Fibroblast of lung (primary cell): ENCODE measurements at regions not wholly inside any gene's neighbourhood (a gene's known extent, or its start where the extent isn't known, plus 50 kb on each side); places are given as distances from the start of the nearest gene placed in this dataset.

Experiments used
- DNase-seq, 2 donors: peaks; one replicate each; pipeline versions ENCODE4 v3.0.0 to v3.0.0-alpha.2; 2010; ENCODE audit warnings: low read depth in 2 of 2
- H2AFZ ChIP-seq: 2 replicates; pipeline ENCODE4 v1.5.1; 2012; ENCODE audit warnings: low read length, control low read depth, inconsistent platforms
- H3K27ac ChIP-seq: 2 replicates; pipeline ENCODE4 v1.5.1; 2011; ENCODE audit warnings: low read length, control low read depth; ENCODE audit not compliant: insufficient read depth
- H3K27me3 ChIP-seq: 2 replicates; pipeline ENCODE4 v1.5.1; 2011; ENCODE audit warnings: mild to moderate bottlenecking, low read length; ENCODE audit not compliant: control insufficient read depth, insufficient read depth
- H3K36me3 ChIP-seq: 2 replicates; pipeline ENCODE4 v1.5.1; 2011; ENCODE audit warnings: low read length; ENCODE audit not compliant: control insufficient read depth, insufficient read depth
- H3K4me1 ChIP-seq: 2 replicates; pipeline ENCODE4 v1.5.1; 2011; ENCODE audit warnings: low read length; ENCODE audit not compliant: control insufficient read depth, insufficient read depth; ENCODE audit errors: extremely low read depth
- H3K4me2 ChIP-seq: 2 replicates; pipeline ENCODE4 v1.5.1; 2011; ENCODE audit warnings: low read length, control low read depth; ENCODE audit not compliant: insufficient read depth; ENCODE audit errors: extremely low read depth
- H3K4me3 ChIP-seq, 4 experiments: fragments of 200-600 bp in 1 of 4; sonication (generic) in 1 of 4; replicated peaks in 1 of 4; 2 replicates each; pipeline ENCODE4 v1.5.1; 2011 to 2016; ENCODE audit warnings: low read length in 4 of 4, low read depth in 3 of 4, mild to moderate bottlenecking in 3 of 4, control low read depth in 2 of 4, inconsistent platforms in 1 of 4, mixed read lengths in 1 of 4; ENCODE audit not compliant: insufficient read depth in 1 of 4; ENCODE audit errors: control extremely low read depth in 1 of 4
- H3K79me2 ChIP-seq: 2 replicates; pipeline ENCODE4 v1.5.1; 2012; ENCODE audit warnings: mild to moderate bottlenecking, low read length, inconsistent platforms; ENCODE audit not compliant: control insufficient read depth, insufficient read depth
- H3K9ac ChIP-seq: 2 replicates; pipeline ENCODE4 v1.5.1; 2011; ENCODE audit warnings: mild to moderate bottlenecking, low read length, control low read depth; ENCODE audit not compliant: insufficient read depth
- H3K9me3 ChIP-seq: 2 replicates; pipeline ENCODE4 v1.5.1; 2012; ENCODE audit warnings: low read depth, low read length; ENCODE audit not compliant: control insufficient read depth, insufficient read depth
- H4K20me1 ChIP-seq: 2 replicates; pipeline ENCODE4 v1.5.1; 2011; ENCODE audit warnings: low read length; ENCODE audit not compliant: control insufficient read depth, insufficient read depth; ENCODE audit errors: extremely low read depth
- CTCF ChIP-seq, 2 donors: IDR thresholded peaks in 1 of 2; conservative IDR thresholded peaks in 1 of 2; 1 replicate in 1 of 2; 2 replicates in 1 of 2; pipeline ENCODE4 v1.5.1; 2011 to 2012; ENCODE audit warnings: low read length in 2 of 2, control low read depth in 1 of 2, inconsistent platforms in 1 of 2, low read depth in 1 of 2, mild to moderate bottlenecking in 1 of 2
- EZH2 ChIP-seq: IDR thresholded peaks from 2 replicates; pipeline ENCODE4 v1.5.1; 2012; ENCODE audit warnings: low read length, control low read depth, mild to moderate bottlenecking; ENCODE audit errors: missing control alignments

- Histone ChIP-seq H3K4me2 (no peak overlapping the region), H3K36me3 (no peaks in the 10 kb centered on the region), H3K9ac (no peak overlapping the region), H3K27me3 (no peaks in the 10 kb centered on the region), H3K79me2 (no peaks in the 10 kb centered on the region), H2AFZ (no peak overlapping the region), H3K4me1 (no peaks in the 10 kb centered on the region), H3K27ac (no peak overlapping the region), H4K20me1 (no peaks in the 10 kb centered on the region), H3K4me3 (no peak overlapping the region), H3K9me3 (no peaks in the 10 kb centered on the region)
- DNase-seq: no peak
- TF ChIP-seq CTCF (conservative IDR thresholded peaks at IDR 0.05 in 1 of 2, IDR thresholded peaks at IDR 0.05 in 1 of 2; ENCODE audit: low read depth in 1 of 2, low read length in 2 of 2): no peak
- no peak for TF ChIP-seq EZH2
Measured at GRCh38 chr20:7520361-7520760, 419.9 kb downstream of the HAO1 start.

- Histone ChIP-seq H3K36me3 (no peaks in the 10 kb centered on the region), H3K27ac (no peak overlapping the region), H3K9me3 (no peaks in the 10 kb centered on the region), H3K4me3 (no peak overlapping the region), H3K4me1 (no peaks in the 10 kb centered on the region), H3K4me2 (no peak overlapping the region), H4K20me1 (no peaks in the 10 kb centered on the region), H3K79me2 (no peaks in the 10 kb centered on the region), H3K27me3 (no peaks in the 10 kb centered on the region), H3K9ac (no peak overlapping the region), H2AFZ (no peak overlapping the region)
- TF ChIP-seq CTCF (conservative IDR thresholded peaks at IDR 0.05 in 1 of 2, IDR thresholded peaks at IDR 0.05 in 1 of 2; ENCODE audit: low read depth in 1 of 2, low read length in 2 of 2): no peak
- TF ChIP-seq EZH2: no peak
- no peak for DNase-seq
Measured at GRCh38 chr20:7523288-7523687, 417.0 kb downstream of the HAO1 start.

- H3K4me1 ChIP-seq: no peaks in the 10 kb centered on the region
- no peaks in the 10 kb centered on the region for H3K36me3 ChIP-seq
- H3K4me2 ChIP-seq: no peak overlapping the region
- DNase-seq: no peak
- no peaks in the 10 kb centered on the region for H3K79me2 ChIP-seq
- H3K27ac ChIP-seq: no peak overlapping the region
- no peaks in the 10 kb centered on the region for H3K9me3 ChIP-seq
- TF ChIP-seq EZH2 (no peak), CTCF (conservative IDR thresholded peaks at IDR 0.05 in 1 of 2, IDR thresholded peaks at IDR 0.05 in 1 of 2; ENCODE audit: low read depth in 1 of 2, low read length in 2 of 2) (no peak)
- H4K20me1 ChIP-seq: no peaks in the 10 kb centered on the region
- no peak overlapping the region for H3K9ac ChIP-seq
- H3K27me3 ChIP-seq: no peaks in the 10 kb centered on the region
- H2AFZ ChIP-seq: no peak overlapping the region
- no peak overlapping the region for H3K4me3 ChIP-seq
Measured at GRCh38 chr20:7540018-7540417, 400.2 kb downstream of the HAO1 start.
